ENCODE measurements at regions not wholly inside any gene's neighbourhood (a gene's known extent, or its start where the extent isn't known, plus 50 kb on each side); places are given as distances from the start of the nearest gene placed in this dataset.

DNA sequence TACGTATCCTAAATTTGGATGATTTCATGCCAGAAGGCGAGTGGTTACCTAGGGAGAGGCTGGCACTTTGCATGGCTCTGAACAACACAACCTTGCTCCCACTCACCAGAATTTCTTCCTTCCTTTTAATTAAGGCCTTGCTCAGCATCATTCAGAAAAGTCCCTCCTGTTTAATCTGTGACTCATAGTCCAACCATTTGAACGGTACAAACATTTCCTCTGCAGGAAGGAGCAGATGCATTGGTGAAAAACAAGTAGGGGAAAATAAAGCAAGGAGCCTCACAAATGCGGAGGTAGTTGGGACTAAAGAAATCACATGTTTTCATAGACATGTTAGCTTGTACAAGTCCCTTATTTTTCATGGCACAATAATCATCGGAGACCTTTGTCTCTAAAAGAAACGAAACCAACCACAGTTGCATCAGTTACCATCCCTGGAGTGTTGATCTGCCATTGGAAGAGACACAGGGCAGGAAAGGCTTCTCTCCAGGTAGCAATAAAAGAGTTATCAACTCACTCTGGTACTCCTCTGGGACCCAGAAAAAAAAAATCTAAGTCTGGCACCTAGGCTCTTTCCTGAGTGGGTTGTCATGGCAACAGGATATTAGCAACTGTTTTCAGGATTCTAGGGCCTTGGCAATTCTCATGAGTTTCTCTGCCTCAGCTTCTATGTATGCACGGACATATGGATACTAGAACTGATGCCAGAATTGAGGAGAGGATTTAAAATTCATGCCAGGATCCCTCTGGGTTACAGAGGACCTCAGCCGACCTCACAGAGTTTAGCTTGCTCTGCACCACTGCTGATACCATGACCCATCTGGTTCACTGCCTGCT is 255.4 kb upstream of the ARPP21 start:
- no peak overlapping the region for H3K4me3 ChIP-seq (replicated peaks in 1 of 2; ENCODE audit: low read depth in 2 of 2, low read length in 2 of 2)
- DNase-seq (ENCODE audit: low read depth in 2 of 2): peak; percentile 67 to 76
- TF ChIP-seq, protein P1, sequence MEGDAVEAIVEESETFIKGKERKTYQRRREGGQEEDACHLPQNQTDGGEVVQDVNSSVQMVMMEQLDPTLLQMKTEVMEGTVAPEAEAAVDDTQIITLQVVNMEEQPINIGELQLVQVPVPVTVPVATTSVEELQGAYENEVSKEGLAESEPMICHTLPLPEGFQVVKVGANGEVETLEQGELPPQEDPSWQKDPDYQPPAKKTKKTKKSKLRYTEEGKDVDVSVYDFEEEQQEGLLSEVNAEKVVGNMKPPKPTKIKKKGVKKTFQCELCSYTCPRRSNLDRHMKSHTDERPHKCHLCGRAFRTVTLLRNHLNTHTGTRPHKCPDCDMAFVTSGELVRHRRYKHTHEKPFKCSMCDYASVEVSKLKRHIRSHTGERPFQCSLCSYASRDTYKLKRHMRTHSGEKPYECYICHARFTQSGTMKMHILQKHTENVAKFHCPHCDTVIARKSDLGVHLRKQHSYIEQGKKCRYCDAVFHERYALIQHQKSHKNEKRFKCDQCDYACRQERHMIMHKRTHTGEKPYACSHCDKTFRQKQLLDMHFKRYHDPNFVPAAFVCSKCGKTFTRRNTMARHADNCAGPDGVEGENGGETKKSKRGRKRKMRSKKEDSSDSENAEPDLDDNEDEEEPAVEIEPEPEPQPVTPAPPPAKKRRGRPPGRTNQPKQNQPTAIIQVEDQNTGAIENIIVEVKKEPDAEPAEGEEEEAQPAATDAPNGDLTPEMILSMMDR (IDR thresholded peaks at IDR 0.05; ENCODE audit: low read depth, low read length): no peak

DNA sequence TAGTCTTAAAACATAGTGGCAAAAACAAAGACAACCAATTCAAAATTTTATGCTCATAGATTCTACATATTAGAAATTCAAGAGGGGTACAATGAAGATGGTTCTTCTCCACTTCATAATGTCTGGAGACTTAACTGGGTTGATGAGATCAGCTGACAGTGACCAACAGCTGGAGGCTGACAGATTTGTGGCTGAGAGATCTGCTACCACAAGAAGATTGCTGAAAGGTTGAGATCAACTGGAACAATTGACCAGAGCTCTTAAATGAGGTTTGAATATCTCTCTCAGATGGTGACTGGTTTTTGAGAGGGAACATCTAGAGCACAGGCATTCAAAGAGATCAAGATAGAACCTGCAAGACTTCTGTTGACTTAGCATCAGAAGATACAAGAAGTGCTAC is 254.1 kb upstream of the ARPP21 start:
- DNase-seq (ENCODE audit: low read depth in 2 of 2): no peak
- TF ChIP-seq, protein P1 (IDR thresholded peaks at IDR 0.05; ENCODE audit: low read depth, low read length): no peak
- H3K4me3 ChIP-seq (replicated peaks in 1 of 2; ENCODE audit: low read depth in 2 of 2, low read length in 2 of 2): no peak overlapping the region

DNA sequence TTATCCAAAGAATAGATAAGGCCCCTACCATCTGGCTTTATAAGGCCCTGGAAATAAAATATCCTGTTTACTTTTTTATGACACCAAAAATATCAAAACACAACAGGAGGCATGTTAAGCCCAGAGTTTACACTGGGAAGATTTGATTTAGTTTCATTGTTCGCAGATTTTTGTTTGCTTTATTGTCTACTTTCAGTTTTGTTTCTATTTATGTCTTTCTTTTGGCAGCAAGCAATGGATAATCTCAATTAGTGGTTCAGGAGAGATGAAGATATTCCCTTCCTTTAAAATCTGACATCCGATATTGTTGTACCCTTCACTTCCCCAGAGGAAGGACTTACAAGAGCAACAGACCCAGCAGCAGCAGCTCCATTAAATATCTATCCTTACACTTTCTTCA is 249.4 kb upstream of the ARPP21 start:
- DNase-seq (ENCODE audit: low read depth in 2 of 2): no peak
- H3K4me3 ChIP-seq (replicated peaks in 1 of 2; ENCODE audit: low read depth in 2 of 2, low read length in 2 of 2): no peak overlapping the region
- TF ChIP-seq, protein P1 (IDR thresholded peaks at IDR 0.05; ENCODE audit: low read depth, low read length): no peak

DNA sequence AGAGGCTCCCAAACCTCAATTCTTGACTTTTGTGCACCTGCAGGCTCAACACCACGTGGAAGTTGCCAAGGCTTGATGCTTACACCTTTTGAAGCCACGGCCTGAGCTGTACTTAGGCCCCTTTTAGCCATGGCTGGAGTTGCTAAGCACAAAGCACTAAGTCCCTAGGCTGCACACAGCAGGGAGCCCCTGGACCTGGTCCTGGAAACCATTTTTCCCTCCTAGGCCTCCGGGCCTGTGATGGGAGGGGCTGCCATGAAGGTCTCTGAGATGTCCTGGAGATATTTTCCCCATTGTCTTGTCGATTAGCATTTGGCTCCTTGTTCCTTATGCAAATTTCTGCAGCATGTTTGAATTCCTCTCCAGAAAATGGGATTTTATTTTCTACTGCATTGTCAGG is 247.1 kb upstream of the ARPP21 start:
- H3K4me3 ChIP-seq (replicated peaks in 1 of 2; ENCODE audit: low read depth in 2 of 2, low read length in 2 of 2): no peak overlapping the region
- TF ChIP-seq, protein P1 (IDR thresholded peaks at IDR 0.05; ENCODE audit: low read depth, low read length): no peak
- DNase-seq (ENCODE audit: low read depth in 2 of 2): no peak

DNA sequence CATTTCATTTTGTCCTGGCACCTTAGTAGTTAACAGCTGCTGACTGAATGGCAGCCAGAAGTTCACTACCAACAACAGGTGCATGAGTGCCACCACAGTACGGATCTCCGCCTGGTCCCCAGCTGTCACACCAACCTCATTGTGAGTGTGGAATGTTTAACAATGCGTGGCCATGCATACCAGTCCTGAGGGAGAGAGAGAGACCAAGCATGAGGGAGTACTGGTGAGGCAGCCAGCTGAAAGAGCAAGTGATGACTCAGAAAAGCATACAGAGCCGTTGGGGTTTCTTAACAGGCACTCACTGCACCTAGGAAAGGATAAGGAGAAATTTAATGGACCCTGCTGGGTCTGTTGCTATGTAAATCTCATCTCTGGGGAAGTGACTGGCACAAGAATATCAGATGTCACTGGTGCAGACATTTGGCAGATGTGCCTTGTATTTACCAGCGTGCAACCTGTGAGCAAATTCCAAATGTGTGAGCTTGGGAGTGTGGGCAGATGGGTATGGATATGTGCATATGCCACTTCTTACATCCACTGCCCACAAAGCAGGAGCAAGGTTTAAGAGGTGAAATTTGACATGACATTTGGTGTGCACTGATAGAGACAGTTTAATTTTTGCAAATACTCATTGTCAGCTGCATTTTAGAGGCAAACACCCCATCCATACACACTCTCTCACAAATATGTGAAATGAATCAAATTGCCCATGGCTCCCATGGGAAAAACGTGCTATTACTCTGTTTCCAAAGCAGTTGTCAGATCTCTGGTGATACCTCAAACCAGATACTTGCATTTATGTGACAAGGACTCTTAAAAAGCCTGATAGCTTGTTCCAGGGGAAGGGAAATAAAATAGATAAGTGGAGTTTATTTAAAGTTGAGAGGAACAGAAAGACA is 245.2 kb upstream of the ARPP21 start:
- TF ChIP-seq, protein P1 (IDR thresholded peaks at IDR 0.05; ENCODE audit: low read depth, low read length): no peak
- DNase-seq (ENCODE audit: low read depth in 2 of 2): peak; percentile 2 to 50
- no peak overlapping the region for H3K4me3 ChIP-seq (replicated peaks in 1 of 2; ENCODE audit: low read depth in 2 of 2, low read length in 2 of 2)

DNA sequence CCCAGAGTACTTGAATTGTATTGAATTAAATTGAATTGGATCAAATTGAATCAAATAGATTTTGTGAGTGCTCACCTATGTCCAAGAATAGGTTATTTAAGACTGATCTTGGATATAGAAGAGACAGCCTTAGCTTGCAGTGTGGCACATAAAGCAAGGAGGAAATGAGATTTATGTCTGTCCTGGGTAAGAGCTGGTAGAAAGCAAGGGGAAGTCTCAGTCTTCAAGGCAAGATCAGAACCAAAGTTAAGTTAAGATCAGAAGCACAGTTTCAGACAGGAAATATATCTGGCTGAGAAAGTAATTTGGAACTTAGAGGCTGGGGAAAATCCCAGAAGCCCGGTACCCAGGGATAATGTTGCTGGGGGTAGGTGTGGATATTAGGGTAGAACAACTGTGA is 244.4 kb upstream of the ARPP21 start:
- TF ChIP-seq, protein P1 (IDR thresholded peaks at IDR 0.05; ENCODE audit: low read depth, low read length): no peak
- H3K4me3 ChIP-seq (replicated peaks in 1 of 2; ENCODE audit: low read depth in 2 of 2, low read length in 2 of 2): no peak overlapping the region
- DNase-seq (ENCODE audit: low read depth in 2 of 2): no peak
